ENCODE measurements at regions not wholly inside any gene's neighbourhood (a gene's known extent, or its start where the extent isn't known, plus 50 kb on each side); places are given as distances from the start of the nearest gene placed in this dataset.
"Not testable (repeated sequence)": the region's sequence is repeated elsewhere in the genome, so short reads cannot be mapped to it uniquely, and the experiment has no call there.

DNA sequence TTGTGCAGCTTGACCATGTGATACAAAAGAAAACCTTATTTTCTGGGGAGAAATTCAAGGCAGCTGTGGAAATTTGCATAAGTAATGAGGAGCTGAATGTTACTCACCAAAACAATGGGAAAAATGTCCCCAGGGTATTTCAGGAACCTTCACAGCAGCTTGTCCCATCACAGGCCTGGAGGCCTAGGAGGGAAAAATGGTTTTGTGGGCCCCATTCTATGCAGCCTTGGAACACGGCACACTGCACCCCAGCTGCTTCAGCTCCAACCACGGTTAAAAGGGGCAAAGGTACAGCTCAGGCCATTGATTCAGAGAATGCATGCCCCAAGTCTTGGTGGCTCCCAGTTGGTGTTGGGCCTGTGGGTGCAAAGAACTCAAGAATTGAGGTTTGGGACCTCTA lies 216.1 kb downstream of the MAGEE1 start:
- DNase-seq, result no peak
- Histone ChIP-seq H3K27ac (no peak overlapping the region), H3K4me3 (no peak overlapping the region), H3K27me3 (no peaks in the 10 kb centered on the region), H3K36me3 (ENCODE audit: low read depth, missing control alignments) (no peaks in the 10 kb centered on the region), H3K4me1 (no peaks in the 10 kb centered on the region), H3K9me3 (no peaks in the 10 kb centered on the region)
- WGBS, 2 donors, result 8 to 25% methylated on average over 2 of the region's 2 CpGs
- intact Hi-C loops (cut with DNase I; ENCODE audit: low total_unique reads), result no loop called here
- TF ChIP-seq POLR2A (IDR thresholded peaks at IDR 0.05), result no peak
- TF ChIP-seq, protein P1, sequence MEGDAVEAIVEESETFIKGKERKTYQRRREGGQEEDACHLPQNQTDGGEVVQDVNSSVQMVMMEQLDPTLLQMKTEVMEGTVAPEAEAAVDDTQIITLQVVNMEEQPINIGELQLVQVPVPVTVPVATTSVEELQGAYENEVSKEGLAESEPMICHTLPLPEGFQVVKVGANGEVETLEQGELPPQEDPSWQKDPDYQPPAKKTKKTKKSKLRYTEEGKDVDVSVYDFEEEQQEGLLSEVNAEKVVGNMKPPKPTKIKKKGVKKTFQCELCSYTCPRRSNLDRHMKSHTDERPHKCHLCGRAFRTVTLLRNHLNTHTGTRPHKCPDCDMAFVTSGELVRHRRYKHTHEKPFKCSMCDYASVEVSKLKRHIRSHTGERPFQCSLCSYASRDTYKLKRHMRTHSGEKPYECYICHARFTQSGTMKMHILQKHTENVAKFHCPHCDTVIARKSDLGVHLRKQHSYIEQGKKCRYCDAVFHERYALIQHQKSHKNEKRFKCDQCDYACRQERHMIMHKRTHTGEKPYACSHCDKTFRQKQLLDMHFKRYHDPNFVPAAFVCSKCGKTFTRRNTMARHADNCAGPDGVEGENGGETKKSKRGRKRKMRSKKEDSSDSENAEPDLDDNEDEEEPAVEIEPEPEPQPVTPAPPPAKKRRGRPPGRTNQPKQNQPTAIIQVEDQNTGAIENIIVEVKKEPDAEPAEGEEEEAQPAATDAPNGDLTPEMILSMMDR (IDR thresholded peaks at IDR 0.05), result no peak

DNA sequence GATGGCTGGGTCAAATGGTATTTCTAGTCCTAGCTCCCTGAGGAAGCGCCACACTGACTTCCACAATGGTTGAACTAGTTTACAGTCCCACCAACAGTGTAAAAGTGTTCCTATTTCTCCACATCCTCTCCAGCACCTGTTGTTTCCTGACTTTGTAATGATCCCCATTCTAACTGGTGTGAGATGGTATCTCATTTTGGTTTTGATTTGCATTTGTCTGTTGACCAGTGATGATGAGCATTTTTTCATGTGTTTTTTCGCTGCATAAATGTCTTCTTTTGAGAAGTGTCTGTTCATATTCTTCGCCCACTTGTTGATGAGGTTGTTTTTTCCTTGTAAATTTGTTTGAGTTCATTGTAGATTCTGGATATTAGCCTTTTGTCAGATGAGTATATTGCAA lies 223.9 kb downstream of the MAGEE1 start:
- WGBS, 2 donors, result 61 to 62% methylated on average over 3 of the region's 3 CpGs
- H3K27me3 ChIP-seq, H3K4me1 ChIP-seq: not testable (repeated sequence)

GRCh38 chrX:76657499-76657898 lies 230.0 kb downstream of the MAGEE1 start:
- no peak for TF ChIP-seq POLR2A (IDR thresholded peaks at IDR 0.05)
- TF ChIP-seq, protein P1 (IDR thresholded peaks at IDR 0.05), result no peak
- intact Hi-C loops (cut with DNase I; ENCODE audit: low total_unique reads), result no loop called here
- Histone ChIP-seq H3K9me3 (no peaks in the 10 kb centered on the region), H3K27me3 (no peaks in the 10 kb centered on the region), H3K4me3 (no peak overlapping the region), H3K36me3 (ENCODE audit: low read depth, missing control alignments) (no peaks in the 10 kb centered on the region), H3K27ac (no peak overlapping the region), H3K4me1 (no peaks in the 10 kb centered on the region)
- DNase-seq, result no peak

More for the DNA sequence above, 223.9 kb downstream of the MAGEE1 start:
- H3K4me3 ChIP-seq; H3K36me3 ChIP-seq (ENCODE audit: low read depth, missing control alignments); H3K9me3 ChIP-seq; DNase-seq; intact Hi-C loops (cut with DNase I; ENCODE audit: low total_unique reads); H3K27ac ChIP-seq: not testable (repeated sequence)

Small RNA genes in the stretch of these regions (small RNA-seq; reads per million reads assigned to genes)
- gene RNA5SP508, result 0.47 to 0.92 reads per million in 2 donors

Data from testis (tissue), 2 donors.